Left ventricle myocardium inferior (tissue), 1 donor: ENCODE measurements at regions not wholly inside any gene's neighbourhood (a gene's known extent, or its start where the extent isn't known, plus 50 kb on each side); places are given as distances from the start of the nearest gene placed in this dataset.

Experiments
- DNase-seq: peaks from one replicate; pipeline ENCODE4 v3.0.0-alpha.2; 2020
- H3K27ac ChIP-seq: fragments of 200-600 bp; replicated peaks from 2 replicates; pipeline ENCODE4 v1.8.0; 2021
- H3K27me3 ChIP-seq: fragments of 200-600 bp; 2 replicates; pipeline ENCODE4 v1.8.0; 2021; ENCODE audit warnings: low read depth
- H3K36me3 ChIP-seq: fragments of 200-600 bp; 2 replicates; pipeline ENCODE4 v1.8.0; 2021
- H3K4me1 ChIP-seq: fragments of 200-600 bp; 2 replicates; pipeline ENCODE4 v1.8.0; 2021
- H3K4me3 ChIP-seq: fragments of 200-600 bp; 2 replicates; pipeline ENCODE4 v1.8.0; 2021; ENCODE audit warnings: mild to moderate bottlenecking, moderate library complexity
- H3K9me3 ChIP-seq: fragments of 200-600 bp; replicated peaks from 2 replicates; pipeline ENCODE4 v1.8.0; 2021
- intact Hi-C: fragments of 100-400 bp; cut with micrococcal nuclease; formaldehyde crosslinking; loops from one replicate; pipeline ENCODE4 v1.11.0; 2022
- TF ChIP-seq, protein P1 (sequence below): fragments of 200-600 bp; IDR thresholded peaks from 2 replicates; pipeline ENCODE4 v1.8.0; 2021; ENCODE audit warnings: antibody characterized with exemption, mild to moderate bottlenecking, borderline replicate concordance
- donor health status: DM: no; HTN: yes; CAD: no; lungs with severe emphysema.

DNA sequence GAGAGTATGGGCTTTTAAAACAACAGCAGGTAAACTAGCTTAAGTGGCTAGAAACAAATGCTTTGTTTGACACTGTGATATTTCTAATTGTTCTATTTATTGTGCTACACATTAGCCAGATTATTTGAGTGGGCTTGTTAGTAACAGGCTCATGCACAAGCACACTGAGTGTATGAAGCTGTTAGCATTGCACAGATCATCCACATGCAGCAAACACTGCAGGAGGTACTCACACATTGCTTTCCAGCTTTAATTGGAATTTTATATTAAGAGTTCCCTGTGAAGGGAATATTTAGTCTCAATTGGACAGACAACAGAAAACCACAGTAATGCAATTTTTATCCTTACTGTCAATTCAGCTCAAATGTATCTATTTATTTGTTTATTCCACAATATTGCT lies 92.9 kb upstream of the ZNF804B start:
- Histone ChIP-seq H3K4me3 (no peak overlapping the region), H3K4me1 (no peaks in the 10 kb centered on the region), H3K9me3 (no peaks in the 10 kb centered on the region), H3K27ac (no peak overlapping the region), H3K36me3 (no peaks in the 10 kb centered on the region), H3K27me3 (no peaks in the 10 kb centered on the region)
- no peak for DNase-seq
- intact Hi-C loops, result no loop called here
- TF ChIP-seq, protein P1, sequence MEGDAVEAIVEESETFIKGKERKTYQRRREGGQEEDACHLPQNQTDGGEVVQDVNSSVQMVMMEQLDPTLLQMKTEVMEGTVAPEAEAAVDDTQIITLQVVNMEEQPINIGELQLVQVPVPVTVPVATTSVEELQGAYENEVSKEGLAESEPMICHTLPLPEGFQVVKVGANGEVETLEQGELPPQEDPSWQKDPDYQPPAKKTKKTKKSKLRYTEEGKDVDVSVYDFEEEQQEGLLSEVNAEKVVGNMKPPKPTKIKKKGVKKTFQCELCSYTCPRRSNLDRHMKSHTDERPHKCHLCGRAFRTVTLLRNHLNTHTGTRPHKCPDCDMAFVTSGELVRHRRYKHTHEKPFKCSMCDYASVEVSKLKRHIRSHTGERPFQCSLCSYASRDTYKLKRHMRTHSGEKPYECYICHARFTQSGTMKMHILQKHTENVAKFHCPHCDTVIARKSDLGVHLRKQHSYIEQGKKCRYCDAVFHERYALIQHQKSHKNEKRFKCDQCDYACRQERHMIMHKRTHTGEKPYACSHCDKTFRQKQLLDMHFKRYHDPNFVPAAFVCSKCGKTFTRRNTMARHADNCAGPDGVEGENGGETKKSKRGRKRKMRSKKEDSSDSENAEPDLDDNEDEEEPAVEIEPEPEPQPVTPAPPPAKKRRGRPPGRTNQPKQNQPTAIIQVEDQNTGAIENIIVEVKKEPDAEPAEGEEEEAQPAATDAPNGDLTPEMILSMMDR, result no peak

DNA sequence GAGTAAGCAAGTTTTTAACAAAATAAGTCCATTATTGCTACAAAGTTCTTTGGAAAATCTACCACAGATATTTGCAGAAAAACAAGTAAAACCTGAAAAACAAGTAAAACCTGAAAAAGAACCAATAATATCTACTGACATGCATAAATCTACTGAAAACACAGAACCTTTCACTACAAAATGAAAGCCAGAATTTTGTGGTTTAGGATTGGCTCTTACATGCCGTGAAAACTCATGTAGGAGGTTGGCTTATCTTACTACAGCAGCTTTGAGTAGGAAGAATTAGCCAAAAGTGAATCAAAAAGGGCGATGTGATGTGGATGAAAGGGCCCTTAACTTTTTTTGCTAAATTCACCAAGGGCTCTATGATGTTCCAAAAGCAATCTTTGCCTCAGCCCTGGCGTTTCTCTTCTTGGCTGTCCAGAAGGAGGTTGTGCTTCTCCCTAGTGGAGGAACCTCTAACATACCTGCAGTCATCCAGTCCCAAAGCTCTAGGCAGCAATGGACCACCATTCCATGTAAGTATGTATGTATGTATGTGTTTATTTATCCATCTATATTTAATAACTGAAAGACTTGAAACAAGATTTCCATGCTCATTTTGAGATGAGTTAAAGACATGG lies 93.5 kb upstream of the ZNF804B start:
- intact Hi-C loops, result no loop called here
- H3K4me1 ChIP-seq, result no peaks in the 10 kb centered on the region
- H3K4me3 ChIP-seq, result no peak overlapping the region
- DNase-seq, result no peak
- TF ChIP-seq, protein P1, result no peak
- H3K9me3 ChIP-seq, result no peaks in the 10 kb centered on the region
- no peak overlapping the region for H3K27ac ChIP-seq
- H3K27me3 ChIP-seq, result no peaks in the 10 kb centered on the region
- no peaks in the 10 kb centered on the region for H3K36me3 ChIP-seq

DNA sequence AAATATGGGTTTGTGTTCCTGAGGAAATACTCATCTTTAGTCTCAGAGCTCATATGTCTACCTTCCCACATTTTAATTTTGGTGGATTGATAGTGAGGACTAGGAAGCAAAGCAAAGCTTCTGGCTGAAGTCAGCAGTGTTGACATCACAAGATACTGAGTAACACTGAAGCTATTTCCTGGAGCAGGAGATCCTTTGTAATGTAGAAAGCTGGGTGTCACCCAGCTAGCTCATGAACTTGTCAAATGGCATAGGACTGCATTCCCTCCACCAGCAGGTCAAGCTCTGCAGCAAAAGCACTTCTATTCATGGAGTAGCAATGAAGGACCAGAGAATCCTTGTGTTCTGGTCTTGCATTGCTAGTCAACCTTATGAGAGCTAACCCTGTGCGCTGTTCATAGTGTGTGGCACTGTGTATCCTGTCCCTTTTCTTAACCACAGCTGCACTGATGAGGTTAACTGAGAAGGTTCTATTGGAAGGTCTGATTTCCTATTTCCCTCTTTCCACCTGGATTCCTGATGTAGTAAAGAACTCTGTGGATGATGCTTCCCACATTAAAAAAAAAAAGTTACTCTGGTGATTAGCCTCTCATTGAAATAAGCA lies 94.8 kb upstream of the ZNF804B start:
- Histone ChIP-seq H3K36me3 (no peaks in the 10 kb centered on the region), H3K27me3 (no peaks in the 10 kb centered on the region), H3K4me3 (no peak overlapping the region), H3K9me3 (no peaks in the 10 kb centered on the region), H3K4me1 (no peaks in the 10 kb centered on the region), H3K27ac (no peak overlapping the region)
- intact Hi-C loops, result no loop called here
- DNase-seq, result no peak
- TF ChIP-seq, protein P1, result no peak

DNA sequence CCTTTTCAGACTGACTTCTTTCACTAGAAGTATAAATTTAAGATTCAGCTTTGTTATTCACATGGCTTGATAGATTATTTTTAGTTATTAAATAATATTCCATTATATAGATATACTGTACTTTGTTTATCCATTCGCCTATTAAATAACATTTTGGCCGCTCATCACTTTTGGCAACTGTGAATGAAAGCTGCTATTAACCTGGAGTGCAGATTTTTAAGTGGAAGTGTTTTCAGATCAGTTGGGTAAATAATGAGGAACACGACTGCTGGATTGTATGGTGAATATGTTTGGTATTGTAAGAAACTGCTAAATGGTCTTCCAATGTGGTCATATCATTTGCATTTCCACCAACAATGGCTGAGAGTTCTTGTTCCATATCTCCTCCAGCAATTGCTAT lies 97.6 kb upstream of the ZNF804B start:
- Histone ChIP-seq H3K4me3 (no peak overlapping the region), H3K36me3 (no peaks in the 10 kb centered on the region), H3K4me1 (no peaks in the 10 kb centered on the region), H3K27me3 (no peaks in the 10 kb centered on the region), H3K27ac (no peak overlapping the region), H3K9me3 (no peaks in the 10 kb centered on the region)
- TF ChIP-seq, protein P1, result no peak
- DNase-seq, result no peak
- intact Hi-C loops, result no loop called here

DNA sequence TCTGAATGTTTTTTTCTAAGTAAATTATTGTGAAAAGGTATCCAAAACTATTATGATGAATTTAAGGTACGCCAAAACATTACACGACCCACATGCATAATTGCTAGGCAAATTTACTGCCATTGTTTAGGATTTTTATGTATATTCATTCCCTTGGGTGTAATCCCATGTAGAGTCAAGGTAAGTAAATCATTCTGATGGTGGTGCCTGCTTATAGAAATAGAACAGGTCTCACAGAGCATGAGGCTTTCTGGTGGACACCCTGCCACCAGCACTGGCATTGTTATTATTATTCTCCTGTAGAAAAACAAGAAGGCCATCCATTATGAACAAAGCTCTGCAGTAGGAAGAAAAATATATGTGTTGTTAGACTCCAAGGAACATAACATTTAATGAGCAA lies 111.7 kb upstream of the ZNF804B start:
- H3K36me3 ChIP-seq, result no peaks in the 10 kb centered on the region
- H3K4me1 ChIP-seq, result no peaks in the 10 kb centered on the region
- intact Hi-C loops, result no loop called here
- H3K27me3 ChIP-seq, result no peaks in the 10 kb centered on the region
- TF ChIP-seq, protein P1, result no peak
- no peak overlapping the region for H3K4me3 ChIP-seq
- no peak for DNase-seq
- no peak overlapping the region for H3K27ac ChIP-seq
- H3K9me3 ChIP-seq, result peaks cover 25% of the 10 kb centered on the region
